H1 (cell line): ENCODE measurements at regions not wholly inside any gene's neighbourhood (a gene's known extent, or its start where the extent isn't known, plus 50 kb on each side); places are given as distances from the start of the nearest gene placed in this dataset.

Experiments used
- CTCF ChIA-PET: fragments of 300-600 bp; sonication (Branson Sonifier 250); formaldehyde crosslinking; loops from one replicate; lab custom pipeline; 2021; ENCODE audit not compliant: partially characterized antibody; lab: Charles Lee
- POLR2A ChIA-PET: fragments of 300-600 bp; sonication (Branson Sonifier 250); formaldehyde crosslinking; loops from one replicate; lab custom pipeline; 2021; ENCODE audit warnings: inconsistent platforms; ENCODE audit not compliant: partially characterized antibody; lab: Charles Lee
- DNase-seq, 2 experiments: peaks; one replicate each; pipeline versions ENCODE4 v3.0.0 to v3.0.0-alpha.2; 2010 to 2022; ENCODE audit warnings: low spot score in 2 of 2, low read depth in 1 of 2, mixed read lengths in 1 of 2
- FAIRE-seq: peaks from 2 replicates; lab custom pipeline; 2011; peaks lifted over from hg19 to GRCh38; lab: Jason Lieb, UNC
- H2AFZ ChIP-seq: 2 replicates; pipeline ENCODE4 v1.8.1; 2012; ENCODE audit warnings: low read length, inconsistent platforms
- H2AK5ac ChIP-seq: 2 replicates; pipeline ENCODE4 v1.6.1; 2013; ENCODE audit warnings: low read depth, low read length
- H2BK120ac ChIP-seq: replicated peaks from 2 replicates; pipeline ENCODE3; 2013; ENCODE audit warnings: low read depth, low read length, inconsistent platforms
- H2BK12ac ChIP-seq: 2 replicates; pipeline ENCODE4 v1.6.1; 2013; ENCODE audit warnings: low read depth, low read length
- H2BK15ac ChIP-seq: 2 replicates; pipeline ENCODE4 v1.6.1; 2013; ENCODE audit warnings: low read length
- H2BK20ac ChIP-seq: 2 replicates; pipeline ENCODE4 v1.6.1; 2013; ENCODE audit warnings: low read length
- H2BK5ac ChIP-seq: 2 replicates; pipeline ENCODE4 v1.6.1; 2013; ENCODE audit warnings: low read depth, low read length
- H3K14ac ChIP-seq: 2 replicates; pipeline ENCODE4 v1.6.1; 2013; ENCODE audit warnings: inconsistent platforms; ENCODE audit not compliant: insufficient read length
- H3K18ac ChIP-seq: 2 replicates; pipeline ENCODE4 v1.6.1; 2013; ENCODE audit warnings: low read length; ENCODE audit errors: extremely low read depth
- H3K23ac ChIP-seq: 2 replicates; pipeline ENCODE4 v1.6.1; 2013; ENCODE audit warnings: inconsistent platforms; ENCODE audit not compliant: insufficient read length
- H3K23me2 ChIP-seq: 2 replicates; pipeline ENCODE4 v1.6.1; 2013; ENCODE audit warnings: low read depth, low read length
- H3K27ac ChIP-seq: 2 replicates; pipeline ENCODE4 v1.6.1; 2011; ENCODE audit warnings: low read depth, low read length, inconsistent platforms
- H3K27me3 ChIP-seq, 4 experiments: replicated peaks in 1 of 4; 1 replicate in 1 of 4; 2 replicates in 3 of 4; pipeline versions ENCODE4 v1.6.1 to v1.8.1; 2011 to 2013; ENCODE audit warnings: low read length in 3 of 4, mild to moderate bottlenecking in 3 of 4, inconsistent platforms in 2 of 4, mixed read lengths in 2 of 4, moderate library complexity in 1 of 4; ENCODE audit not compliant: control insufficient read depth in 3 of 4, insufficient read depth in 3 of 4; ENCODE audit errors: extremely low read depth in 1 of 4
- H3K36me3 ChIP-seq, 4 experiments: 2 replicates each; pipeline versions ENCODE4 v1.6.1 to v1.8.1; 2011 to 2013; ENCODE audit warnings: mild to moderate bottlenecking in 4 of 4, low read length in 3 of 4, moderate library complexity in 2 of 4, control low read depth in 1 of 4, inconsistent platforms in 1 of 4; ENCODE audit not compliant: insufficient read depth in 4 of 4, control insufficient read depth in 2 of 4
- H3K4ac ChIP-seq: replicated peaks from 2 replicates; pipeline ENCODE3; 2013; ENCODE audit warnings: low read length, low read depth, mixed read lengths, inconsistent platforms; ENCODE audit not compliant: insufficient read length
- H3K4me1 ChIP-seq, 4 experiments: replicated peaks in 1 of 4; 1 replicate in 1 of 4; 2 replicates in 3 of 4; pipeline versions ENCODE4 v1.6.1 to v1.8.1; 2011 to 2013; ENCODE audit warnings: low read length in 3 of 4, inconsistent platforms in 2 of 4, mixed read lengths in 1 of 4; ENCODE audit not compliant: insufficient read depth in 4 of 4, control insufficient read depth in 3 of 4
- H3K4me2 ChIP-seq, 2 experiments: 2 replicates each; pipeline versions ENCODE4 v1.6.1 to v1.8.1; 2011 to 2013; ENCODE audit warnings: low read depth in 2 of 2, low read length in 2 of 2, control low read depth in 1 of 2, inconsistent platforms in 1 of 2, mild to moderate bottlenecking in 1 of 2; ENCODE audit not compliant: insufficient read depth in 1 of 2
- H3K4me3 ChIP-seq, 4 experiments: fragments of 200-600, 300-600 bp in 1 of 4; sonication (generic), shearing (Covaris generic), sonication (Bioruptor Twin) in 1 of 4; 2 replicates each; pipeline versions ENCODE4 v1.5.1 to v1.8.1; 2011 to 2016; ENCODE audit warnings: low read length in 4 of 4, low read depth in 3 of 4, control low read depth in 2 of 4, inconsistent platforms in 2 of 4, mild to moderate bottlenecking in 2 of 4, mixed read lengths in 1 of 4, moderate library complexity in 1 of 4; ENCODE audit not compliant: insufficient read depth in 2 of 4; ENCODE audit errors: extremely low read depth in 1 of 4
- H3K56ac ChIP-seq: replicated peaks from 2 replicates; pipeline ENCODE3; 2013; ENCODE audit warnings: low read depth, mild to moderate bottlenecking, mixed read lengths, low read length, inconsistent platforms; ENCODE audit not compliant: insufficient read length
- H3K79me1 ChIP-seq: 2 replicates; pipeline ENCODE4 v1.6.1; 2013; ENCODE audit warnings: low read depth, low read length, control low read depth
- H3K79me2 ChIP-seq, 2 experiments: 2 replicates each; pipeline versions ENCODE4 v1.6.1 to v1.8.1; 2012 to 2013; ENCODE audit warnings: low read length in 2 of 2, mild to moderate bottlenecking in 2 of 2, inconsistent platforms in 1 of 2; ENCODE audit not compliant: insufficient read depth in 2 of 2, control insufficient read depth in 1 of 2
- H3K9ac ChIP-seq, 4 experiments: replicated peaks in 1 of 4; 1 replicate in 1 of 4; 2 replicates in 3 of 4; pipeline versions ENCODE4 v1.6.1 to v1.8.1; 2011 to 2013; ENCODE audit warnings: low read depth in 3 of 4, low read length in 3 of 4, control low read depth in 2 of 4, mild to moderate bottlenecking in 2 of 4, moderate library complexity in 2 of 4, inconsistent platforms in 1 of 4; ENCODE audit errors: extremely low read depth in 1 of 4
- H3K9me3 ChIP-seq, 2 experiments: 2 replicates each; pipeline versions ENCODE4 v1.6.1 to v1.8.1; 2012 to 2013; ENCODE audit warnings: mild to moderate bottlenecking in 2 of 2, moderate library complexity in 2 of 2, control low read depth in 1 of 2, inconsistent platforms in 1 of 2, low read depth in 1 of 2, low read length in 1 of 2, mixed read lengths in 1 of 2; ENCODE audit not compliant: insufficient read depth in 2 of 2
- H4K20me1 ChIP-seq, 2 experiments: replicated peaks in 1 of 2; 2 replicates each; pipeline versions ENCODE3 to v1.8.1; 2011 to 2013; ENCODE audit warnings: inconsistent platforms in 2 of 2, low read length in 2 of 2, mild to moderate bottlenecking in 1 of 2; ENCODE audit not compliant: insufficient read depth in 2 of 2, control insufficient read depth in 1 of 2
- H4K5ac ChIP-seq: 2 replicates; pipeline ENCODE4 v1.6.1; 2013; ENCODE audit warnings: low read length, low read depth, mixed read lengths, inconsistent platforms; ENCODE audit not compliant: insufficient read length
- H4K8ac ChIP-seq: 2 replicates; pipeline ENCODE4 v1.8.0; 2013; ENCODE audit warnings: mild to moderate bottlenecking, moderate library complexity, low read length, inconsistent platforms; ENCODE audit not compliant: insufficient read depth; ENCODE audit errors: extremely low read depth
- H4K91ac ChIP-seq: replicated peaks from 2 replicates; pipeline ENCODE3; 2013; ENCODE audit warnings: low read length, mixed read lengths, inconsistent platforms; ENCODE audit not compliant: insufficient read length
- ATF3 ChIP-seq: IDR thresholded peaks from 2 replicates; pipeline ENCODE4 v1.6.1; 2011; ENCODE audit warnings: low read depth, mild to moderate bottlenecking, low read length; ENCODE audit not compliant: insufficient read depth
- CEBPB ChIP-seq: IDR thresholded peaks from 2 replicates; pipeline ENCODE4 v1.6.1; 2012; ENCODE audit warnings: low read depth, low read length
- CHD1 ChIP-seq: IDR thresholded peaks from 2 replicates; pipeline ENCODE4 v1.6.1; 2012; ENCODE audit warnings: low read depth, low read length, improper control_type of control experiment
- CREB1 ChIP-seq: IDR thresholded peaks from 2 replicates; pipeline ENCODE4 v1.6.1; 2012; ENCODE audit warnings: inconsistent platforms
- KDM5A ChIP-seq: fragments of 200-600 bp; IDR thresholded peaks from 2 replicates; pipeline ENCODE4 v1.7.1; 2012; ENCODE audit warnings: mild to moderate bottlenecking, low read length, inconsistent platforms, mixed read lengths
- MAFK ChIP-seq: IDR thresholded peaks from 2 replicates; pipeline ENCODE4 v1.6.1; 2012; ENCODE audit warnings: low read depth, mild to moderate bottlenecking, improper control_type of control experiment, low read length
- NANOG ChIP-seq: IDR thresholded peaks from 2 replicates; pipeline ENCODE4 v1.6.1; 2011; ENCODE audit warnings: low read length, low read depth, mild to moderate bottlenecking, inconsistent platforms; ENCODE audit not compliant: insufficient read depth, poor library complexity, severe bottlenecking
- NRF1 ChIP-seq: IDR thresholded peaks from 2 replicates; pipeline ENCODE4 v1.6.1; 2011; ENCODE audit warnings: mild to moderate bottlenecking, low read depth, low read length, improper control_type of control experiment
- PHF8 ChIP-seq: fragments of 200-600 bp; sonication (generic); conservative IDR thresholded peaks from 2 replicates; pipeline ENCODE4 v1.7.1; 2012; ENCODE audit warnings: low read depth, mild to moderate bottlenecking, inconsistent platforms, low read length, moderate library complexity
- RBBP5 ChIP-seq: IDR thresholded peaks from 2 replicates; pipeline ENCODE4 v1.7.1; 2012; ENCODE audit warnings: low read depth, mild to moderate bottlenecking, inconsistent platforms, low read length, moderate library complexity, borderline replicate concordance
- RFX5 ChIP-seq: IDR thresholded peaks from 2 replicates; pipeline ENCODE4 v1.6.1; 2011; ENCODE audit warnings: low read depth, low read length, improper control_type of control experiment, borderline replicate concordance
- RXRA ChIP-seq: IDR thresholded peaks from 2 replicates; pipeline ENCODE4 v1.6.1; 2011; ENCODE audit warnings: low read depth, mild to moderate bottlenecking, low read length, moderate library complexity; ENCODE audit not compliant: insufficient read depth
- SIN3A ChIP-seq, 2 experiments: IDR thresholded peaks in 1 of 2; conservative IDR thresholded peaks in 1 of 2; 2 replicates each; pipeline ENCODE4 v1.6.1; 2011 to 2012; ENCODE audit warnings: low read length in 2 of 2, improper control_type of control experiment in 1 of 2, low read depth in 1 of 2, mild to moderate bottlenecking in 1 of 2
- SP1 ChIP-seq: IDR thresholded peaks from 2 replicates; pipeline ENCODE4 v1.6.1; 2011; ENCODE audit warnings: low read depth, low read length
- TAF1 ChIP-seq: IDR thresholded peaks from 2 replicates; pipeline ENCODE4 v1.6.1; 2011; ENCODE audit warnings: mild to moderate bottlenecking, low read depth, low read length
- WGBS, 2 experiments: shearing (Covaris generic) in 1 of 2; methylation state at CpG; one replicate each; pipeline versions ENCODE4 v1.1.6 to v1.1.7; 2013 to 2015; ENCODE audit warnings: low lambda C conversion rate in 2 of 2, mixed read lengths in 2 of 2, inconsistent platforms in 1 of 2, low coverage in 1 of 2, missing lambda C conversion rate in 1 of 2; ENCODE audit not compliant: insufficient replicate concordance in 2 of 2, insufficient coverage in 1 of 2, insufficient read length in 1 of 2; ENCODE audit errors: extremely low coverage in 1 of 2, missing lambda C conversion rate in 1 of 2; 5-methylcytosine and 5-hydroxymethylcytosine counted together

DNA sequence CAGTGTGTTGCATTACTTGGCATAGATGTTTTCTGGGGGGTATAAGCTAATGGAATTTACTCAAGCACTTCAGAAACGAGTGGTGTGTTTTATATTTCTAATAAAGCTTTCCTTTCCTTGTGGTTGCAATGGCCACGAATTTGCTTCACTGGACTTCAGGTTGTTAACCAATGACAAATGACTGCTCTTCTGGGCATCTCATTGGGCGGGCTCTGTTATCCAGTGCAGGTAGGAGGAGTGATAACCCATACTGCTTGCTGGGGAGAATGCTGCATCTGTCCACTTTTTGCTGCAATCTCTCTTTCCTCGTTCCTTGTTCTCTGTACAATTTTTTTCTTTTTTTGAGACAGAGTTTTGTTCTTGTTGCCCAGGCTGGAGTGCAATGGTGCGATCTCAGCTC, 80.0 kb upstream of the RPH3A start:
- Histone ChIP-seq H2BK12ac (no peak overlapping the region), H4K5ac (no peak overlapping the region), H4K20me1 (no peaks in the 10 kb centered on the region), H2AK5ac (no peak overlapping the region), H2BK20ac (no peak overlapping the region), H3K4ac (no peak overlapping the region), H3K23me2 (no peaks in the 10 kb centered on the region), H3K9ac (no peak overlapping the region), H3K9me3 (no peaks in the 10 kb centered on the region), H3K27ac (no peak overlapping the region), H4K8ac (no peak overlapping the region), H3K56ac (no peak overlapping the region), H3K4me2 (no peak overlapping the region), H3K36me3 (no peaks in the 10 kb centered on the region), H3K23ac (no peak overlapping the region), H3K18ac (no peak overlapping the region), H4K91ac (no peak overlapping the region), H3K4me1 (peaks cover 0 to 3% (median 0%) of the 10 kb centered on the region in 4 experiments; a peak in 1 of 7 replicates), H2BK120ac (no peak overlapping the region), H3K14ac (no peak overlapping the region), H3K27me3 (no peaks in the 10 kb centered on the region), H2AFZ (no peak overlapping the region), H2BK15ac (no peak overlapping the region), H3K79me2 (no peaks in the 10 kb centered on the region), H3K79me1 (no peaks in the 10 kb centered on the region), H3K4me3 (no peak overlapping the region), H2BK5ac (no peak overlapping the region)
- ChIA-PET POLR2A (no interaction called here), CTCF (interaction anchor here (1.0 to 1.1 kb wide), 2 partner anchors 20 to 36 kb away, joined by 4 to 7 read pairs; no protein-coding TSS in a partner anchor)
- WGBS, 2 experiments = 83% methylated on average over 5 of the region's 5 CpGs; no CpG with 5 or more reads in 1 of the 2 experiments
- FAIRE-seq = no peak
- no peak for DNase-seq
- TF ChIP-seq CHD1 (no peak), NANOG (no peak), NRF1 (no peak), RXRA (no peak), MAFK (no peak), RBBP5 (no peak), CEBPB (no peak), ATF3 (no peak), SIN3A (conservative IDR thresholded peaks at IDR 0.05 in 1 of 2, IDR thresholded peaks at IDR 0.05 in 1 of 2; ENCODE audit: low read depth in 1 of 2, low read length in 2 of 2) (no peak), PHF8 (no peak), RFX5 (no peak), SP1 (no peak), TAF1 (no peak), CREB1 (no peak), KDM5A (no peak)
